CD14-positive monocyte (primary cell): ENCODE measurements at regions not wholly inside any gene's neighbourhood (a gene's known extent, or its start where the extent isn't known, plus 50 kb on each side); places are given as distances from the start of the nearest gene placed in this dataset.
"Not testable (repeated sequence)": the region's sequence is repeated elsewhere in the genome, so short reads cannot be mapped to it uniquely, and the experiment has no call there.

Source experiments
- DNase-seq, 3 donors: peaks; one replicate each; pipeline ENCODE4 v3.0.0-alpha.2; 2011 to 2022
- H2AFZ ChIP-seq: 2 replicates; pipeline ENCODE4 v1.6.0; 2012; ENCODE audit warnings: mild to moderate bottlenecking, low read depth, low read length, inconsistent platforms; ENCODE audit not compliant: insufficient read depth, poor library complexity, severe bottlenecking
- H3K27ac ChIP-seq, 2 donors: 1 replicate in 1 of 2; 2 replicates in 1 of 2; pipeline ENCODE4 v1.5.1; 2012 to 2013; ENCODE audit warnings: low read length in 2 of 2, control low read depth in 1 of 2, inconsistent platforms in 1 of 2, low read depth in 1 of 2, mild to moderate bottlenecking in 1 of 2
- H3K27me3 ChIP-seq, 2 donors: one replicate each; pipeline versions ENCODE4 v1.6.0 to v1.6.1; 2011 to 2013; ENCODE audit warnings: low read length in 2 of 2; ENCODE audit not compliant: control insufficient read depth in 2 of 2, insufficient read depth in 2 of 2
- H3K36me3 ChIP-seq, 2 donors: replicated peaks in 1 of 2; 1 replicate in 1 of 2; 2 replicates in 1 of 2; pipeline versions ENCODE4 v1.5.1 to v1.6.1; 2012 to 2013; ENCODE audit warnings: low read length in 2 of 2, control low read depth in 1 of 2, inconsistent platforms in 1 of 2, mild to moderate bottlenecking in 1 of 2; ENCODE audit not compliant: insufficient read depth in 2 of 2, control insufficient read depth in 1 of 2
- H3K4me1 ChIP-seq, 2 donors: 1 replicate in 1 of 2; 2 replicates in 1 of 2; pipeline versions ENCODE4 v1.5.1 to v1.6.1; 2012 to 2013; ENCODE audit warnings: low read length in 2 of 2, control low read depth in 1 of 2, inconsistent platforms in 1 of 2, mild to moderate bottlenecking in 1 of 2, moderate library complexity in 1 of 2; ENCODE audit not compliant: insufficient read depth in 2 of 2, control insufficient read depth in 1 of 2
- H3K4me2 ChIP-seq: replicated peaks from 2 replicates; pipeline ENCODE3; 2012; ENCODE audit warnings: low read length, moderate library complexity, mild to moderate bottlenecking; ENCODE audit not compliant: poor library complexity, severe bottlenecking; ENCODE audit errors: extremely low read depth
- H3K4me3 ChIP-seq, 3 experiments: fragments of 200-600 bp in 1 of 3; sonication (generic) in 1 of 3; replicated peaks in 1 of 3; 1 replicate in 2 of 3; 2 replicates in 1 of 3; pipeline ENCODE4 v1.5.1; 2011 to 2013; ENCODE audit warnings: low read length in 3 of 3, mild to moderate bottlenecking in 3 of 3, control low read depth in 2 of 3, low read depth in 2 of 3, inconsistent platforms in 1 of 3, moderate library complexity in 1 of 3
- H3K79me2 ChIP-seq: 2 replicates; pipeline ENCODE4 v1.6.0; 2012; ENCODE audit warnings: mild to moderate bottlenecking, control low read depth, inconsistent platforms, low read length, moderate library complexity; ENCODE audit not compliant: insufficient read depth
- H3K9ac ChIP-seq: 2 replicates; pipeline ENCODE4 v1.6.0; 2017; ENCODE audit warnings: low read length, mild to moderate bottlenecking; ENCODE audit not compliant: insufficient read depth, poor library complexity, severe bottlenecking
- H3K9me3 ChIP-seq, 2 donors: replicated peaks in 1 of 2; 1 replicate in 1 of 2; 2 replicates in 1 of 2; pipeline versions ENCODE4 v1.5.1 to v1.6.1; 2012 to 2013; ENCODE audit warnings: low read length in 2 of 2, control low read depth in 1 of 2; ENCODE audit not compliant: control insufficient read depth in 1 of 2, insufficient read depth in 1 of 2
- H4K20me1 ChIP-seq: 2 replicates; pipeline ENCODE4 v1.6.0; 2012; ENCODE audit warnings: mild to moderate bottlenecking, low read length, control low read depth, moderate library complexity; ENCODE audit not compliant: insufficient read depth
- H3K27ac Mint-ChIP-seq, 7 donors: one replicate each; pipeline ENCODE4 v1.8.0; 2020; ENCODE audit warnings: mild to moderate bottlenecking in 7 of 7, mixed read lengths in 7 of 7, moderate library complexity in 6 of 7, inconsistent platforms in 2 of 7
- H3K27me3 Mint-ChIP-seq, 3 donors: one replicate each; pipeline ENCODE4 v1.8.0; 2021 to 2022; ENCODE audit warnings: low read depth in 3 of 3, mild to moderate bottlenecking in 3 of 3, mixed read lengths in 3 of 3, moderate library complexity in 3 of 3, inconsistent platforms in 1 of 3
- H3K36me3 Mint-ChIP-seq, 2 donors: one replicate each; pipeline ENCODE4 v1.8.0; 2020; ENCODE audit warnings: mixed read lengths in 2 of 2, inconsistent platforms in 1 of 2, mild to moderate bottlenecking in 1 of 2
- H3K4me1 Mint-ChIP-seq: one replicate; pipeline ENCODE4 v1.8.0; 2020; ENCODE audit warnings: mild to moderate bottlenecking, mixed read lengths
- H3K4me3 Mint-ChIP-seq, 2 donors: one replicate each; pipeline ENCODE4 v1.8.0; 2020; ENCODE audit warnings: mild to moderate bottlenecking in 2 of 2, mixed read lengths in 2 of 2, moderate library complexity in 1 of 2
- H3K9me3 Mint-ChIP-seq, 7 donors: one replicate each; pipeline ENCODE4 v1.8.0; 2020 to 2022; ENCODE audit warnings: mixed read lengths in 7 of 7, mild to moderate bottlenecking in 6 of 7, moderate library complexity in 6 of 7, inconsistent platforms in 2 of 7
- WGBS: methylation state at CpG from one replicate; pipeline ENCODE4 v1.1.5; 2013; ENCODE audit warnings: missing lambda C conversion rate; ENCODE audit not compliant: insufficient coverage; 5-methylcytosine and 5-hydroxymethylcytosine counted together
- intact Hi-C, 2 donors: fragments of 100-400 bp; cut with micrococcal nuclease; formaldehyde crosslinking; loops; one replicate each; pipeline versions ENCODE4 v1.15.0 to v1.15.1; 2023
- TF ChIP-seq, protein P1 (sequence below): fragments of 200-600 bp; IDR thresholded peaks from one replicate; pipeline ENCODE4 v1.8.0; 2022; ENCODE audit warnings: antibody characterized with exemption, mild to moderate bottlenecking

DNA sequence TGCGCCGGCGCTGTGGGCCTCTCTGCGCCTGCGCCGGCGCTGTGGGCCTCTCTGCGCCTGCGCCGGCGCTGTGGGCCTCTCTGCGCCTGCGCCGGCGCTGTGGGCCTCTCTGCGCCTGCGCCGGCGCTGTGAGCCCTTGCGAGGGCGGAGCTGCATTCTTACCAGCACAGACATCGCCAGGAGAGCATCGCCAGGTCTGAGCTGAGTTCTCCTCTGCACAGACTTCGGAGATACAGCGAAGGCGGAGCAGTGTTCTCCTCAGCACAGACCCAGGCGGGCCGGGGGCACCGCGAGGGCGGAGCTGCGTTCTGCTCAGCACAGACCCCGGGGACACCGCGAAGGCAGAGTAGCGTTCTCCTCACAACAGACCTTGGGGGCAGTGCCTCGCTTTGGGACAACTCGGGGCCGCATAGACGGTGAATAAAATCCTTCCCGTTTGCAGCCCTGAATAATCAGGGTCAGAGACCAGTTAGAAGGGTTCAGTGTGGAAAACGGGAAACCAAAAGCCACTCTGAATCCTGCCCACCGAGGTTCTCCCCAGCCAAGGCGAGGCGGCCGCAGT is 1268.1 kb downstream of the FOXD4L5 start:
- H3K27ac Mint-ChIP-seq, H3K4me1 Mint-ChIP-seq, H3K79me2 ChIP-seq, H3K27me3 Mint-ChIP-seq, intact Hi-C loops, H3K36me3 Mint-ChIP-seq, H3K36me3 ChIP-seq, H3K27me3 ChIP-seq, H3K9ac ChIP-seq, H2AFZ ChIP-seq, H4K20me1 ChIP-seq, H3K4me1 ChIP-seq, H3K27ac ChIP-seq: not testable (repeated sequence)
- Histone ChIP-seq H3K4me2 (peak overlapping the region; percentile 36), H3K9me3 (peaks cover 18 to 56% of the 10 kb centered on the region in 2 donors), H3K4me3 (peak overlapping the region in 1 of 3 experiments; percentile 58)
- DNase-seq = peak in 1 of 3 donors; percentile 16
- Mint-ChIP-seq H3K4me3 (peak overlapping the region; percentile 15 to 72), H3K9me3 (peaks cover 24 to 56% (median 40%) of the 10 kb centered on the region in 7 donors)
- WGBS = 53% methylated on average over 30 of the region's 46 CpGs

DNA sequence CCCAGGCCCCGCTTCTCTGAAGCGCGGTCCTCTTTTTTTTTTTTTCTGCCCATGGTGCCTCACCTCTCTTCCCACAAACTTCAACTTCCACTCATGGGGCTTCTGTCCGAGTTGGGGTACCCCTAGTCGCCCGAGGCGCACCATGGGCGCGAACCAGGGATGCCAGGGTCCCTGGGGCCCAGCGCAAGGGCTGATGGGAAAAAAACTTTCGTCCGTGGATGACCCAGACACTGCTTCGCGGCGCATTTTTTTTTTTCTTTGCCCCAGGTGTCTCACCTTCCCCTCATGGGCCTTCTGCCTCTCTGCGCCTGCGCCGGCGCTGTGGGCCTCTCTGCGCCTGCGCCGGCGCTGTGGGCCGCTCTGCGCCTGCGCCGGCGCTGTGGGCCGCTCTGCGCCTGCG is 1268.8 kb downstream of the FOXD4L5 start:
- H3K36me3 ChIP-seq, H2AFZ ChIP-seq, H3K27me3 ChIP-seq, DNase-seq, H3K4me1 ChIP-seq, H3K79me2 ChIP-seq, H3K27ac ChIP-seq, H3K4me1 Mint-ChIP-seq, intact Hi-C loops, H3K36me3 Mint-ChIP-seq, H4K20me1 ChIP-seq, H3K9ac ChIP-seq, H3K27me3 Mint-ChIP-seq: not testable (repeated sequence)
- Mint-ChIP-seq H3K27ac (peak overlapping the region in 1 of 7 donors; percentile 32), H3K4me3 (peak overlapping the region in 1 of 2 donors; percentile 67), H3K9me3 (peaks cover 24 to 56% (median 40%) of the 10 kb centered on the region in 7 donors)
- peak overlapping the region; percentile 2 to 36 (median 20) for H3K4me3 ChIP-seq
- peak overlapping the region; percentile 26 for H3K4me2 ChIP-seq
- H3K9me3 ChIP-seq = peaks cover 18 to 55% of the 10 kb centered on the region in 2 donors
- WGBS = 32% methylated on average over 15 of the region's 31 CpGs

DNA sequence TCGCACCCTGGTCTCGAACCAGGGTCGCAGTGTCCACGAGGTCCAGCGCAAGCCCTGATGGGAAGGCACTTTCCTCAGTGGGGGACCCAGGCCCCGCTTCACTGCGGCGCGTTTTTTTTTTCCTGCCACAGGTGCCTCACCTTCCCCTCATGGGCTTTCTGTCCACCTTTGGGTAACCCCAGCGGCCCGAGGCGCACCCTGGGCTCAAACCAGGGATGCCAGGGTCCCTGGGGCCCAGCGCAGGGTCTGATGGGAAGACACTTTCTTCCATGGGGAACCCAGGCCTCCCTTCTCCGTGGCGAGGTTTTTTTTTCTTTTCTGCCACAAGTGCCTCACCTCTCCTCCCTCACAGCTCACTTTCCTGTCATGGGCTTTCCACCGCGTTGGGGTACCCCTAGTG is 1269.9 kb downstream of the FOXD4L5 start:
- Mint-ChIP-seq H3K4me3 (peak overlapping the region in 1 of 2 donors; percentile 37), H3K27me3 (no peaks in the 10 kb centered on the region), H3K36me3 (no peaks in the 10 kb centered on the region), H3K9me3 (peaks cover 18 to 52% (median 35%) of the 10 kb centered on the region in 7 donors), H3K4me1 (peaks cover 2% of the 10 kb centered on the region), H3K27ac (no peak overlapping the region)
- no peak overlapping the region for H3K9ac ChIP-seq
- TF ChIP-seq, protein P1, sequence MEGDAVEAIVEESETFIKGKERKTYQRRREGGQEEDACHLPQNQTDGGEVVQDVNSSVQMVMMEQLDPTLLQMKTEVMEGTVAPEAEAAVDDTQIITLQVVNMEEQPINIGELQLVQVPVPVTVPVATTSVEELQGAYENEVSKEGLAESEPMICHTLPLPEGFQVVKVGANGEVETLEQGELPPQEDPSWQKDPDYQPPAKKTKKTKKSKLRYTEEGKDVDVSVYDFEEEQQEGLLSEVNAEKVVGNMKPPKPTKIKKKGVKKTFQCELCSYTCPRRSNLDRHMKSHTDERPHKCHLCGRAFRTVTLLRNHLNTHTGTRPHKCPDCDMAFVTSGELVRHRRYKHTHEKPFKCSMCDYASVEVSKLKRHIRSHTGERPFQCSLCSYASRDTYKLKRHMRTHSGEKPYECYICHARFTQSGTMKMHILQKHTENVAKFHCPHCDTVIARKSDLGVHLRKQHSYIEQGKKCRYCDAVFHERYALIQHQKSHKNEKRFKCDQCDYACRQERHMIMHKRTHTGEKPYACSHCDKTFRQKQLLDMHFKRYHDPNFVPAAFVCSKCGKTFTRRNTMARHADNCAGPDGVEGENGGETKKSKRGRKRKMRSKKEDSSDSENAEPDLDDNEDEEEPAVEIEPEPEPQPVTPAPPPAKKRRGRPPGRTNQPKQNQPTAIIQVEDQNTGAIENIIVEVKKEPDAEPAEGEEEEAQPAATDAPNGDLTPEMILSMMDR = no peak
- WGBS = 78% methylated on average over 15 of the region's 17 CpGs
- H4K20me1 ChIP-seq = no peaks in the 10 kb centered on the region
- no peaks in the 10 kb centered on the region for H3K4me1 ChIP-seq
- no peaks in the 10 kb centered on the region for H3K27me3 ChIP-seq
- no peaks in the 10 kb centered on the region for H3K36me3 ChIP-seq
- no peak for DNase-seq
- H2AFZ ChIP-seq = no peak overlapping the region
- no peak overlapping the region for H3K4me3 ChIP-seq
- H3K4me2 ChIP-seq = no peak overlapping the region
- H3K27ac ChIP-seq = no peak overlapping the region
- peaks cover 18 to 46% of the 10 kb centered on the region in 2 donors for H3K9me3 ChIP-seq
- no peaks in the 10 kb centered on the region for H3K79me2 ChIP-seq
- intact Hi-C loops = no loop called here

DNA sequence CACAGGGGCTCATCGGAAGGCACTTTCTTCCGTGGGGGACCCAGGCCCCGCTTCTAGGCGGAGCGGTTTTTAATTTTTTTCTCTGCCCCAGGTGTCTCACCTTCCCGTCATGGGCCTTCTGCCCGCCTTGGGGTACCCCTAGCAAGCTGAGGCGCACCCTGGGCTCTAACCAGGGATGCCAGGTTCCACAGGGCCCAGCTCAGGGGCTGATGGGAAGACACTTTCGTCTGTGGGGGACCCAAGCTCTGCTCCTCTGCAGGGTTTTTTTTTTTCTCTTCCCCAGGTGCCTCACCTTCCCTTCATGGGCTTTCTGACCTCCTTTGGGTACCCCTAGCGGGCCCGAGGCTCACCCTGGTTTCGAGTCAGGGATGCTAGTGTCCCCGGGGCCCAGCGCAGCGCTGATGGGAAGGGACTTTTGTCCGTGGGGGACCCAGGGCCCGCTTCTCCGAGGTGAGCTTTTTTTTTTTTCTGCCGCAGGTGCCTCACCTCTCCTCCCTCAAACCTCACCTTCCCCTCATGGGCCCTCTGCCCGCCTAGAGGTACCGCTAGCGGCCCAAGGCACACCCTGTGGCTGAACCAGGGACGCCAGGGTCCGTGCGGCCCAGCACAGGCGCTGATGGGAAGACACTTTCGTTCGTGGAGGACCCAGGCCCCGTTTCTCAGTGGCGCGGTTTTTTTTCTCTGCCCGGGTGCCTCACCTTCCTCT is 1270.5 kb downstream of the FOXD4L5 start:
- H3K36me3 ChIP-seq, H3K27ac ChIP-seq, H3K9ac ChIP-seq, H3K36me3 Mint-ChIP-seq, DNase-seq, H3K4me3 ChIP-seq, H3K79me2 ChIP-seq, H3K27me3 ChIP-seq, H2AFZ ChIP-seq, H3K4me3 Mint-ChIP-seq, H3K4me1 ChIP-seq, H4K20me1 ChIP-seq, H3K4me1 Mint-ChIP-seq, H3K27ac Mint-ChIP-seq, intact Hi-C loops, H3K4me2 ChIP-seq, H3K27me3 Mint-ChIP-seq: not testable (repeated sequence)
- H3K9me3 ChIP-seq = peaks cover 18 to 46% of the 10 kb centered on the region in 2 donors
- 85% methylated on average over 12 of the region's 32 CpGs for WGBS
- H3K9me3 Mint-ChIP-seq = peaks cover 18 to 52% (median 35%) of the 10 kb centered on the region in 7 donors
